ENCODE measurements at regions not wholly inside any gene's neighbourhood (a gene's known extent, or its start where the extent isn't known, plus 50 kb on each side); places are given as distances from the start of the nearest gene placed in this dataset.

- TF ChIP-seq, protein P1, sequence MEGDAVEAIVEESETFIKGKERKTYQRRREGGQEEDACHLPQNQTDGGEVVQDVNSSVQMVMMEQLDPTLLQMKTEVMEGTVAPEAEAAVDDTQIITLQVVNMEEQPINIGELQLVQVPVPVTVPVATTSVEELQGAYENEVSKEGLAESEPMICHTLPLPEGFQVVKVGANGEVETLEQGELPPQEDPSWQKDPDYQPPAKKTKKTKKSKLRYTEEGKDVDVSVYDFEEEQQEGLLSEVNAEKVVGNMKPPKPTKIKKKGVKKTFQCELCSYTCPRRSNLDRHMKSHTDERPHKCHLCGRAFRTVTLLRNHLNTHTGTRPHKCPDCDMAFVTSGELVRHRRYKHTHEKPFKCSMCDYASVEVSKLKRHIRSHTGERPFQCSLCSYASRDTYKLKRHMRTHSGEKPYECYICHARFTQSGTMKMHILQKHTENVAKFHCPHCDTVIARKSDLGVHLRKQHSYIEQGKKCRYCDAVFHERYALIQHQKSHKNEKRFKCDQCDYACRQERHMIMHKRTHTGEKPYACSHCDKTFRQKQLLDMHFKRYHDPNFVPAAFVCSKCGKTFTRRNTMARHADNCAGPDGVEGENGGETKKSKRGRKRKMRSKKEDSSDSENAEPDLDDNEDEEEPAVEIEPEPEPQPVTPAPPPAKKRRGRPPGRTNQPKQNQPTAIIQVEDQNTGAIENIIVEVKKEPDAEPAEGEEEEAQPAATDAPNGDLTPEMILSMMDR (conservative IDR thresholded peaks at IDR 0.05; ENCODE audit: low read depth in 2 of 2) = no peak
- TF ChIP-seq, protein P2, sequence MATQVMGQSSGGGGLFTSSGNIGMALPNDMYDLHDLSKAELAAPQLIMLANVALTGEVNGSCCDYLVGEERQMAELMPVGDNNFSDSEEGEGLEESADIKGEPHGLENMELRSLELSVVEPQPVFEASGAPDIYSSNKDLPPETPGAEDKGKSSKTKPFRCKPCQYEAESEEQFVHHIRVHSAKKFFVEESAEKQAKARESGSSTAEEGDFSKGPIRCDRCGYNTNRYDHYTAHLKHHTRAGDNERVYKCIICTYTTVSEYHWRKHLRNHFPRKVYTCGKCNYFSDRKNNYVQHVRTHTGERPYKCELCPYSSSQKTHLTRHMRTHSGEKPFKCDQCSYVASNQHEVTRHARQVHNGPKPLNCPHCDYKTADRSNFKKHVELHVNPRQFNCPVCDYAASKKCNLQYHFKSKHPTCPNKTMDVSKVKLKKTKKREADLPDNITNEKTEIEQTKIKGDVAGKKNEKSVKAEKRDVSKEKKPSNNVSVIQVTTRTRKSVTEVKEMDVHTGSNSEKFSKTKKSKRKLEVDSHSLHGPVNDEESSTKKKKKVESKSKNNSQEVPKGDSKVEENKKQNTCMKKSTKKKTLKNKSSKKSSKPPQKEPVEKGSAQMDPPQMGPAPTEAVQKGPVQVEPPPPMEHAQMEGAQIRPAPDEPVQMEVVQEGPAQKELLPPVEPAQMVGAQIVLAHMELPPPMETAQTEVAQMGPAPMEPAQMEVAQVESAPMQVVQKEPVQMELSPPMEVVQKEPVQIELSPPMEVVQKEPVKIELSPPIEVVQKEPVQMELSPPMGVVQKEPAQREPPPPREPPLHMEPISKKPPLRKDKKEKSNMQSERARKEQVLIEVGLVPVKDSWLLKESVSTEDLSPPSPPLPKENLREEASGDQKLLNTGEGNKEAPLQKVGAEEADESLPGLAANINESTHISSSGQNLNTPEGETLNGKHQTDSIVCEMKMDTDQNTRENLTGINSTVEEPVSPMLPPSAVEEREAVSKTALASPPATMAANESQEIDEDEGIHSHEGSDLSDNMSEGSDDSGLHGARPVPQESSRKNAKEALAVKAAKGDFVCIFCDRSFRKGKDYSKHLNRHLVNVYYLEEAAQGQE (IDR thresholded peaks at IDR 0.05; ENCODE audit: unreplicated experiment) = no peak
- TF ChIP-seq EZH2phosphoT487 (IDR thresholded peaks at IDR 0.05; ENCODE audit: unreplicated experiment) = no peak
- TF ChIP-seq JUNB (IDR thresholded peaks at IDR 0.05; ENCODE audit: unreplicated experiment) = no peak
- TF ChIP-seq POLR2AphosphoS5 (IDR thresholded peaks at IDR 0.05; ENCODE audit: low read depth) = no peak
- no peak for TF ChIP-seq NANOG (IDR thresholded peaks at IDR 0.05; ENCODE audit: borderline replicate concordance)
- TF ChIP-seq EZH2 (IDR thresholded peaks at IDR 0.05; ENCODE audit: low read depth, unreplicated experiment) = no peak
- no peak for TF ChIP-seq ETS1 (IDR thresholded peaks at IDR 0.05)
- no peak for TF ChIP-seq STAT1 (IDR thresholded peaks at IDR 0.05; ENCODE audit: unreplicated experiment)
- TF ChIP-seq CREB1 (CRISPR knock-in tag; IDR thresholded peaks at IDR 0.05; ENCODE audit: low read depth) = no peak
- TF ChIP-seq, protein P3, sequence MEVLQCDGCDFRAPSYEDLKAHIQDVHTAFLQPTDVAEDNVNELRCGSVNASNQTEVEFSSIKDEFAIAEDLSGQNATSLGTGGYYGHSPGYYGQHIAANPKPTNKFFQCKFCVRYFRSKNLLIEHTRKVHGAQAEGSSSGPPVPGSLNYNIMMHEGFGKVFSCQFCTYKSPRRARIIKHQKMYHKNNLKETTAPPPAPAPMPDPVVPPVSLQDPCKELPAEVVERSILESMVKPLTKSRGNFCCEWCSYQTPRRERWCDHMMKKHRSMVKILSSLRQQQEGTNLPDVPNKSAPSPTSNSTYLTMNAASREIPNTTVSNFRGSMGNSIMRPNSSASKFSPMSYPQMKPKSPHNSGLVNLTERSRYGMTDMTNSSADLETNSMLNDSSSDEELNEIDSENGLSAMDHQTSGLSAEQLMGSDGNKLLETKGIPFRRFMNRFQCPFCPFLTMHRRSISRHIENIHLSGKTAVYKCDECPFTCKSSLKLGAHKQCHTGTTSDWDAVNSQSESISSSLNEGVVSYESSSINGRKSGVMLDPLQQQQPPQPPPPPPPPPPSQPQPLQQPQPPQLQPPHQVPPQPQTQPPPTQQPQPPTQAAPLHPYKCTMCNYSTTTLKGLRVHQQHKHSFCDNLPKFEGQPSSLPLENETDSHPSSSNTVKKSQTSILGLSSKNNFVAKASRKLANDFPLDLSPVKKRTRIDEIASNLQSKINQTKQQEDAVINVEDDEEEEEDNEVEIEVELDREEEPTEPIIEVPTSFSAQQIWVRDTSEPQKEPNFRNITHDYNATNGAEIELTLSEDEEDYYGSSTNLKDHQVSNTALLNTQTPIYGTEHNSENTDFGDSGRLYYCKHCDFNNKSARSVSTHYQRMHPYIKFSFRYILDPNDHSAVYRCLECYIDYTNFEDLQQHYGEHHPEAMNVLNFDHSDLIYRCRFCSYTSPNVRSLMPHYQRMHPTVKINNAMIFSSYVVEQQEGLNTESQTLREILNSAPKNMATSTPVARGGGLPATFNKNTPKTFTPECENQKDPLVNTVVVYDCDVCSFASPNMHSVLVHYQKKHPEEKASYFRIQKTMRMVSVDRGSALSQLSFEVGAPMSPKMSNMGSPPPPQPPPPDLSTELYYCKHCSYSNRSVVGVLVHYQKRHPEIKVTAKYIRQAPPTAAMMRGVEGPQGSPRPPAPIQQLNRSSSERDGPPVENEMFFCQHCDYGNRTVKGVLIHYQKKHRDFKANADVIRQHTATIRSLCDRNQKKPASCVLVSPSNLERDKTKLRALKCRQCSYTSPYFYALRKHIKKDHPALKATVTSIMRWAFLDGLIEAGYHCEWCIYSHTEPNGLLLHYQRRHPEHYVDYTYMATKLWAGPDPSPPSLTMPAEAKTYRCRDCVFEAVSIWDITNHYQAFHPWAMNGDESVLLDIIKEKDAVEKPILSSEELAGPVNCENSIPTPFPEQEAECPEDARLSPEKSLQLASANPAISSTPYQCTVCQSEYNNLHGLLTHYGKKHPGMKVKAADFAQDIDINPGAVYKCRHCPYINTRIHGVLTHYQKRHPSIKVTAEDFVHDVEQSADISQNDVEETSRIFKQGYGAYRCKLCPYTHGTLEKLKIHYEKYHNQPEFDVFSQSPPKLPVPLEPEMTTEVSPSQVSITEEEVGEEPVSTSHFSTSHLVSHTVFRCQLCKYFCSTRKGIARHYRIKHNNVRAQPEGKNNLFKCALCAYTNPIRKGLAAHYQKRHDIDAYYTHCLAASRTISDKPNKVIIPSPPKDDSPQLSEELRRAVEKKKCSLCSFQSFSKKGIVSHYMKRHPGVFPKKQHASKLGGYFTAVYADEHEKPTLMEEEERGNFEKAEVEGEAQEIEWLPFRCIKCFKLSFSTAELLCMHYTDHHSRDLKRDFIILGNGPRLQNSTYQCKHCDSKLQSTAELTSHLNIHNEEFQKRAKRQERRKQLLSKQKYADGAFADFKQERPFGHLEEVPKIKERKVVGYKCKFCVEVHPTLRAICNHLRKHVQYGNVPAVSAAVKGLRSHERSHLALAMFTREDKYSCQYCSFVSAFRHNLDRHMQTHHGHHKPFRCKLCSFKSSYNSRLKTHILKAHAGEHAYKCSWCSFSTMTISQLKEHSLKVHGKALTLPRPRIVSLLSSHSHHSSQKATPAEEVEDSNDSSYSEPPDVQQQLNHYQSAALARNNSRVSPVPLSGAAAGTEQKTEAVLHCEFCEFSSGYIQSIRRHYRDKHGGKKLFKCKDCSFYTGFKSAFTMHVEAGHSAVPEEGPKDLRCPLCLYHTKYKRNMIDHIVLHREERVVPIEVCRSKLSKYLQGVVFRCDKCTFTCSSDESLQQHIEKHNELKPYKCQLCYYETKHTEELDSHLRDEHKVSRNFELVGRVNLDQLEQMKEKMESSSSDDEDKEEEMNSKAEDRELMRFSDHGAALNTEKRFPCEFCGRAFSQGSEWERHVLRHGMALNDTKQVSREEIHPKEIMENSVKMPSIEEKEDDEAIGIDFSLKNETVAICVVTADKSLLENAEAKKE (CRISPR knock-in tag; IDR thresholded peaks at IDR 0.05) = no peak
Observed at GRCh38 chr10:117647306-117647705, 104.8 kb downstream of the EMX2 start.

Measured in GM23338 (cell line).